ENCODE measurements at regions not wholly inside any gene's neighbourhood (a gene's known extent, or its start where the extent isn't known, plus 50 kb on each side); places are given as distances from the start of the nearest gene placed in this dataset.

DNA sequence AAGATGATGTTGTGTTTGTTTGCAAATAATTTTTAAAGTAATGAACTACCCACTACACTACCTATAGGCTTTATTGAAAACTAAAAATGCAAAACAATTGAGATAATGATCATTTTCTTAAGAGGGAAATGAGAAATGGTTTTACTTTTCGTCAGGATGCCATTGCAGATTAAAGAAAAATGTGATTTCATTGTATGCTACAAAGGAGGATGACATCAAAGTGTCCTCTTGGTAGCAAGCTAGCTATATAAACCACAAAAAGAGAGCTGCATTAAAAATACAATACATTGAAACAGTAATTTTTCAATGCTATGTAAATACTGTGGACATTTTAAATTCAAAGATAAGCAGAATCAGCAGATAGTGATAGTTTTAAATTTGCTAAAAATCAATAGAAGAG lies 87.5 kb upstream of the DPYD start:
- TF ChIP-seq, protein P1, sequence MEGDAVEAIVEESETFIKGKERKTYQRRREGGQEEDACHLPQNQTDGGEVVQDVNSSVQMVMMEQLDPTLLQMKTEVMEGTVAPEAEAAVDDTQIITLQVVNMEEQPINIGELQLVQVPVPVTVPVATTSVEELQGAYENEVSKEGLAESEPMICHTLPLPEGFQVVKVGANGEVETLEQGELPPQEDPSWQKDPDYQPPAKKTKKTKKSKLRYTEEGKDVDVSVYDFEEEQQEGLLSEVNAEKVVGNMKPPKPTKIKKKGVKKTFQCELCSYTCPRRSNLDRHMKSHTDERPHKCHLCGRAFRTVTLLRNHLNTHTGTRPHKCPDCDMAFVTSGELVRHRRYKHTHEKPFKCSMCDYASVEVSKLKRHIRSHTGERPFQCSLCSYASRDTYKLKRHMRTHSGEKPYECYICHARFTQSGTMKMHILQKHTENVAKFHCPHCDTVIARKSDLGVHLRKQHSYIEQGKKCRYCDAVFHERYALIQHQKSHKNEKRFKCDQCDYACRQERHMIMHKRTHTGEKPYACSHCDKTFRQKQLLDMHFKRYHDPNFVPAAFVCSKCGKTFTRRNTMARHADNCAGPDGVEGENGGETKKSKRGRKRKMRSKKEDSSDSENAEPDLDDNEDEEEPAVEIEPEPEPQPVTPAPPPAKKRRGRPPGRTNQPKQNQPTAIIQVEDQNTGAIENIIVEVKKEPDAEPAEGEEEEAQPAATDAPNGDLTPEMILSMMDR (IDR thresholded peaks at IDR 0.05; ENCODE audit: borderline replicate concordance, control extremely low read depth, extremely low read depth, insufficient read depth, missing control alignments): no peak
- in situ Hi-C loops (cut with MboI; ENCODE audit: low sequenced_read_pairs, unreplicated experiment): no loop called here
- DNase-seq (ENCODE audit: low spot score): no peak

DNA sequence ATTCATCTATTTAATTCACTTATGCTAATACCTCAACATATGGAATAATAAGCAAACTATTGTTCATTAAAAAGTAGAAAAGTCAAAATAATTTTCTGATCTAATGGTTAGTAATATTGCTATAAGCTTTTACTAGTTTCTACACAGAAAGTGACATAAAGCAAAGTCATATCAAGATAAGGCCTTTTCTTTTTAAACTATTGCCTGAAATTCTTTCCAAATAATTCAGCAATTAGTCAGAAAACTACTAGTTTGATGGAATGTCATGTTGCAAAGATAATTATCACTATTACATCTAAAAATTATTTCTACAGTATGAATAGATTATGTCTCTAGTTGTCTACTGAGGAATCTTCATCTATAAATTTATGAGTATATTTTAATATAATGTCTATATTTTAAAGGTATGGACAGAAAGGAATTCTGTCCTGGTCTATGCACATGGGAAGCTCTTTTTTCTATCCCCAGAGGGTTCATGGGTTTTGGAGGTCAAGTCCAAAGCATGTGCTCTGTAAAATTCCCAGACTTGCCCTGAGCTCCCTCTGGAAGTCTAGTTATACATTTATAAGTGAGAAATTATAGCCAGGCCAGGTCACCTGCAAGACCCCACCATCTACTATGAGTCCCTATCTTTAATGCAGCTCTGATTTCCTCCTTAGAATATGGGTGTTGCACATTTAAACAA lies 84.6 kb upstream of the DPYD start:
- in situ Hi-C loops (cut with MboI; ENCODE audit: low sequenced_read_pairs, unreplicated experiment): no loop called here
- TF ChIP-seq, protein P1 (IDR thresholded peaks at IDR 0.05; ENCODE audit: borderline replicate concordance, control extremely low read depth, extremely low read depth, insufficient read depth, missing control alignments): no peak
- no peak for DNase-seq (ENCODE audit: low spot score)

DNA sequence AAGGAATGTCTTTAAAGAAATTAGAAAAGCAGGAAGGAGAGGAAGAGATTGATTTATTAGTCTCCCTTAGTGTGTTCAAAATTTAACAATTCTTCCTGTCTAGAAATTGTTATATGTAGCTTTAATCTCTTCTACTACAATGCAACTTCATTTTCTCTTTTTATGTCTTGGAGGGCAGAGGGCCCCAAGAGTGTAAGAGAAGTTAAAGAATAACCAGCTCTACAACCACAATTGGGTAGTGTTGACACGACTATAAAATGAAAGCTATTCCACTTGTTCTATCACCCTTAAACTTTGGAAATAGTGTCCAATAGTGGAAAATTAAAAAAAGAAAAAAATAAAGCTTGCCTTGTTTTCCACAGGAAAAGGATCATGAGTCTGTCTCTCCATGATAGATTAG lies 82.6 kb upstream of the DPYD start:
- no peak for DNase-seq (ENCODE audit: low spot score)
- in situ Hi-C loops (cut with MboI; ENCODE audit: low sequenced_read_pairs, unreplicated experiment): no loop called here
- TF ChIP-seq, protein P1 (IDR thresholded peaks at IDR 0.05; ENCODE audit: borderline replicate concordance, control extremely low read depth, extremely low read depth, insufficient read depth, missing control alignments): no peak

DNA sequence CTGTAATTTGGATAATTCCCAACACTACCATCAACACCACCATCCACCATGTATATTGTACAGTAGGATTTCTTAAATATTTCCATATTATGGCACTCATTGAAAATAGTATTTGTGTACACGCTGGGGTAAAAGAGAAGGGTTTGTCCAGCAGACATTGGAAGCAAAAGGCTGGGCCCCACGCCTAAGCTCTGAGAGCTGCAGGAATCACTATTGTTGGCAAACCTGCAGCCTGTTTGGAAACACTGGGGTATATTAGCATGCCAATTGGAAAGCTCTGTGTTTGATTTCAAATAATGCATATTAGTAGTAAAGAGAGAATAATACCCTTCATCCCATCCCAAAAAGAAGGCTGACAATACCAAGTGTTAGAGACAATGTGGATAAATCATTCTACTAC lies 81.5 kb upstream of the DPYD start:
- TF ChIP-seq, protein P1 (IDR thresholded peaks at IDR 0.05; ENCODE audit: borderline replicate concordance, control extremely low read depth, extremely low read depth, insufficient read depth, missing control alignments): no peak
- no peak for DNase-seq (ENCODE audit: low spot score)
- in situ Hi-C loops (cut with MboI; ENCODE audit: low sequenced_read_pairs, unreplicated experiment): no loop called here

DNA sequence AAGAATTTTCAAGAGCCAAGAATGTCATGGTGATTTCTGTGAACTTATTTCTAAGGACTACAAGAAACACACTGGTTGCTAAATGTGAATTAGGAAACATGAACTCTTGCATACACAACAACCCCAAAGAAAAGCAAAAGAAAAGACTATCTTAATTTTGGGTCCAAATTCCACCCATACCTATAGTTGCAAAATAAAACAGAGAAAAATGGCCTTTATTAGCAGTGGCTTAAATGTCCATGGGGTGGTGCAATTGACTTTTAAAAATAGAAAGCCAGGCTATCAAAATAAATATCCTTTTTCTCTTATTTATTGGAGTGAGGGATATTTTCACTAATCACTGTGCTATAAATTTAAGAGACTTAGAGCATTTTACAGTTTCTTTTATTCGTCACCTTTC lies 80.9 kb upstream of the DPYD start:
- DNase-seq (ENCODE audit: low spot score): no peak
- in situ Hi-C loops (cut with MboI; ENCODE audit: low sequenced_read_pairs, unreplicated experiment): no loop called here
- TF ChIP-seq, protein P1 (IDR thresholded peaks at IDR 0.05; ENCODE audit: borderline replicate concordance, control extremely low read depth, extremely low read depth, insufficient read depth, missing control alignments): no peak

DNA sequence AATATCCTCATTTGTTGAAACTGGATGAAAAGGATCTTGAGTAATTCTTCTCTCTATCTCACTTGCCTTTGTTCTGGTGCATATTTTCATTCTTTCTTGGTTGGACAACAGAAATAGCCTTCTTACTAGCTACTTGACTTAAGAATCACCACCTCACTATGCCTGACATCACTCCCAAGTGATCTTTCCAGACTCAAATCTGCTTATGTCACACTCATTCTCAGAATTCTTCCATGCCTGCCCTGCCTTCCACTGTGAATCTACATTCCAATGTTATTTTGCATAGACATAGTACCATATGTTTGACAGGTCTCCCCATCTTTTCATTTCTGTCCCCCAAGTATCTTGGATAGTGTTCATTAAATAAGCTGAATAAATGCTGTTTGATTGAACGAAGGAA lies 78.5 kb upstream of the DPYD start:
- no peak for DNase-seq (ENCODE audit: low spot score)
- TF ChIP-seq, protein P1 (IDR thresholded peaks at IDR 0.05; ENCODE audit: borderline replicate concordance, control extremely low read depth, extremely low read depth, insufficient read depth, missing control alignments): no peak
- in situ Hi-C loops (cut with MboI; ENCODE audit: low sequenced_read_pairs, unreplicated experiment): no loop called here

All from GM13976 (cell line).